HG02840 (cell line): ENCODE measurements at regions not wholly inside any gene's neighbourhood (a gene's known extent, or its start where the extent isn't known, plus 50 kb on each side); places are given as distances from the start of the nearest gene placed in this dataset.

Experiments
- ATAC-seq: cut with Tn5 transposase; IDR thresholded peaks from one replicate; pipeline ENCODE4 v1.9.1; 2021; ENCODE audit warnings: mild to moderate bottlenecking, moderate library complexity, moderate number of reproducible peaks; ENCODE audit not compliant: unreplicated experiment, low FRiP score

GRCh38 chr2:123211181-123211580 is 813.9 kb upstream of the CNTNAP5 start:
- no peak for ATAC-seq

GRCh38 chr2:123245156-123245555 is 779.9 kb upstream of the CNTNAP5 start:
- no peak for ATAC-seq

- no peak for ATAC-seq
These were observed 766.1 kb upstream of the CNTNAP5 start for GRCh38 chr2:123258877-123259539.

GRCh38 chr2:123262856-123263255 is 762.2 kb upstream of the CNTNAP5 start:
- no peak for ATAC-seq

GRCh38 chr2:123283431-123283830 is 741.7 kb upstream of the CNTNAP5 start:
- ATAC-seq: no peak

- ATAC-seq: no peak
These were observed 721.4 kb upstream of the CNTNAP5 start for GRCh38 chr2:123303731-123304130.
